Keratinocyte (primary cell): ENCODE measurements at regions not wholly inside any gene's neighbourhood (a gene's known extent, or its start where the extent isn't known, plus 50 kb on each side); places are given as distances from the start of the nearest gene placed in this dataset.

Experiments used
- CTCF ChIP-seq, 3 experiments: IDR thresholded peaks in 1 of 3; conservative IDR thresholded peaks in 1 of 3; optimal IDR thresholded peaks in 1 of 3; 2 replicates in 2 of 3; 3 replicates in 1 of 3; pipeline versions ENCODE3 to v1.5.1; 2011; ENCODE audit warnings: low read length in 3 of 3, mild to moderate bottlenecking in 3 of 3, moderate library complexity in 2 of 3, control low read depth in 1 of 3, inconsistent platforms in 1 of 3; ENCODE audit not compliant: insufficient read depth in 2 of 3; ENCODE audit errors: extremely low read depth in 1 of 3
- EZH2 ChIP-seq: IDR thresholded peaks from one replicate; pipeline ENCODE4 v1.6.1; 2012; ENCODE audit warnings: inconsistent platforms, mild to moderate bottlenecking, low read length, moderate library complexity

- TF ChIP-seq CTCF (optimal IDR thresholded peaks at IDR 0.05 in 1 of 3, IDR thresholded peaks at IDR 0.05 in 1 of 3, conservative IDR thresholded peaks at IDR 0.05 in 1 of 3; ENCODE audit: extremely low read depth in 1 of 3, insufficient read depth in 2 of 3, low read length in 3 of 3) (no peak), EZH2 (no peak)
Measured at GRCh38 chr2:120583851-120584570, 151.7 kb upstream of the GLI2 start.
